OCI-LY7 (cell line): ENCODE measurements at regions not wholly inside any gene's neighbourhood (a gene's known extent, or its start where the extent isn't known, plus 50 kb on each side); places are given as distances from the start of the nearest gene placed in this dataset.

Experiments used
- BruUV-seq: library from RNA; stranded (reverse); fragments of 400-500 nt; replicated peaks from 2 replicates; lab custom pipeline; 2021; lab: Mats Ljungman, UMichigan
- CTCF ChIA-PET: fragments of 300-600 bp; sonication (Branson Sonifier 250); formaldehyde crosslinking; loops from one replicate; lab custom pipeline; 2022; ENCODE audit warnings: antibody characterized with exemption; ENCODE audit not compliant: unreplicated experiment; lab: Charles Lee
- POLR2A ChIA-PET: fragments of 300-600 bp; sonication (Branson Sonifier 250); formaldehyde crosslinking; loops from one replicate; lab custom pipeline; 2022; ENCODE audit warnings: antibody characterized with exemption; lab: Charles Lee
- DNase-seq: peaks from one replicate; pipeline ENCODE4 v3.0.0-alpha.2; 2015; ENCODE audit warnings: low spot score
- H2AFZ ChIP-seq: fragments of 200-600 bp; sonication (generic), shearing (Covaris generic); 2 replicates; pipeline ENCODE4 v1.6.1; 2014; ENCODE audit warnings: mild to moderate bottlenecking, antibody characterized with exemption, low read length, moderate library complexity
- H3K27ac ChIP-seq: fragments of 200-600 bp; sonication (generic); 2 replicates; pipeline ENCODE4 v1.5.1; 2014; ENCODE audit warnings: mixed run types, low read depth, mild to moderate bottlenecking, moderate library complexity, low read length, inconsistent platforms; ENCODE audit not compliant: poor library complexity, severe bottlenecking
- H3K36me3 ChIP-seq: fragments of 200-600 bp; sonication (generic); 2 replicates; pipeline ENCODE4 v1.6.1; 2014; ENCODE audit warnings: mild to moderate bottlenecking, antibody characterized with exemption, low read length, moderate library complexity, mixed read lengths; ENCODE audit not compliant: insufficient read depth
- H3K4me1 ChIP-seq: fragments of 200-600 bp; sonication (generic); 2 replicates; pipeline ENCODE4 v1.5.1; 2014; ENCODE audit warnings: mild to moderate bottlenecking, low read length; ENCODE audit not compliant: insufficient read depth, poor library complexity, severe bottlenecking
- H3K4me2 ChIP-seq: fragments of 200-600 bp; sonication (generic); 2 replicates; pipeline ENCODE4 v1.6.1; 2014; ENCODE audit warnings: mild to moderate bottlenecking, low read length
- H3K4me3 ChIP-seq: fragments of 200-600 bp; sonication (generic); 2 replicates; pipeline ENCODE4 v1.5.1; 2014; ENCODE audit warnings: mild to moderate bottlenecking, low read depth, low read length; ENCODE audit not compliant: poor library complexity, severe bottlenecking
- H3K79me2 ChIP-seq: fragments of 200-600 bp; sonication (generic); 2 replicates; pipeline ENCODE4 v1.6.1; 2016; ENCODE audit warnings: low read depth, mild to moderate bottlenecking, low read length, moderate library complexity, mixed read lengths; ENCODE audit not compliant: insufficient read depth
- H3K9me2 ChIP-seq: fragments of 200-600 bp; sonication (generic); 2 replicates; pipeline ENCODE4 v1.6.1; 2016; ENCODE audit warnings: mild to moderate bottlenecking, low read length, mixed read lengths; ENCODE audit not compliant: insufficient read depth
- H3K9me3 ChIP-seq: fragments of 200-600 bp; sonication (generic); 2 replicates; pipeline ENCODE4 v1.6.1; 2014; ENCODE audit warnings: mild to moderate bottlenecking, mixed run types, low read length, mixed read lengths
- H4K20me1 ChIP-seq: fragments of 200-600 bp; sonication (generic); 2 replicates; pipeline ENCODE4 v1.6.1; 2014; ENCODE audit warnings: mild to moderate bottlenecking, antibody characterized with exemption, low read length, moderate library complexity, mixed read lengths; ENCODE audit not compliant: insufficient read depth
- EZH2phosphoT487 ChIP-seq: fragments of 200-600 bp; sonication (generic); IDR thresholded peaks from 2 replicates; pipeline ENCODE4 v1.6.1; 2018; ENCODE audit warnings: low read depth, borderline replicate concordance, mild to moderate bottlenecking, mixed run types, antibody characterized with exemption, low read length, moderate library complexity, mixed read lengths
- intact Hi-C: fragments of 100-400 bp; cut with micrococcal nuclease; formaldehyde crosslinking; loops from one replicate; pipeline ENCODE4 v1.10.0; 2022; ENCODE audit not compliant: unreplicated experiment
- TF ChIP-seq, protein P1 (sequence below): fragments of 200-600 bp; sonication (generic); conservative IDR thresholded peaks from 2 replicates; pipeline ENCODE4 v1.5.1; 2014; ENCODE audit warnings: mild to moderate bottlenecking, antibody characterized with exemption, low read length, moderate library complexity, mixed read lengths

DNA sequence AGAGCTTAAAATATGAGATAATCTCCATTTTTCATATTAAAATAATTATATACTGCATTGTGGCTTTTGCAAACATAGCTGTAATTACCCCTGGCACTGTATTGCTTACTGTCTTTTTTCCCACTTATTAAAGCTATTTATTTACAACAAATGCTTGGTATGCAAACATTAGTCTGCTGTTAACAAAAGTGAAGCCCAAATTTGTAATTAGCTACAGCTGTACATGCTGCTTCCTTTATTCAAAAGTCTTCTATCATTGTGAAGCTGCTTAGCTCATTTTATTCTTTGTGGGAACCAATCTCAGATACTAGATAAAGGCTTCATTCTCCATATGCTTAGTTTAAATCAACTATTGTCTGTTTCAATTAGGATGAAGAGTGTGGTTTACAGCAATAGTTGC, 425.8 kb upstream of the FOXG1 start:
- ChIA-PET POLR2A (interaction anchor here (0.7 kb wide), 1 partner anchor 17 kb away, joined by 4 read pairs; no protein-coding TSS in a partner anchor), CTCF (no interaction called here)
- intact Hi-C loops = no loop called here
- no peak overlapping the region for H2AFZ ChIP-seq
- no peaks in the 10 kb centered on the region for H4K20me1 ChIP-seq
- no peaks in the 10 kb centered on the region for H3K9me2 ChIP-seq
- no peaks in the 10 kb centered on the region for H3K79me2 ChIP-seq
- H3K4me3 ChIP-seq = no peak overlapping the region
- H3K9me3 ChIP-seq = 0 out of 2 replicates have a peak, but pooled peaks cover 9% of the 10 kb centered on the region
- H3K27ac ChIP-seq = no peak overlapping the region
- H3K36me3 ChIP-seq = no peaks in the 10 kb centered on the region
- no TSS peak for BruUV-seq
- no peak for DNase-seq
- H3K4me1 ChIP-seq = no peaks in the 10 kb centered on the region
- TF ChIP-seq, protein P1, sequence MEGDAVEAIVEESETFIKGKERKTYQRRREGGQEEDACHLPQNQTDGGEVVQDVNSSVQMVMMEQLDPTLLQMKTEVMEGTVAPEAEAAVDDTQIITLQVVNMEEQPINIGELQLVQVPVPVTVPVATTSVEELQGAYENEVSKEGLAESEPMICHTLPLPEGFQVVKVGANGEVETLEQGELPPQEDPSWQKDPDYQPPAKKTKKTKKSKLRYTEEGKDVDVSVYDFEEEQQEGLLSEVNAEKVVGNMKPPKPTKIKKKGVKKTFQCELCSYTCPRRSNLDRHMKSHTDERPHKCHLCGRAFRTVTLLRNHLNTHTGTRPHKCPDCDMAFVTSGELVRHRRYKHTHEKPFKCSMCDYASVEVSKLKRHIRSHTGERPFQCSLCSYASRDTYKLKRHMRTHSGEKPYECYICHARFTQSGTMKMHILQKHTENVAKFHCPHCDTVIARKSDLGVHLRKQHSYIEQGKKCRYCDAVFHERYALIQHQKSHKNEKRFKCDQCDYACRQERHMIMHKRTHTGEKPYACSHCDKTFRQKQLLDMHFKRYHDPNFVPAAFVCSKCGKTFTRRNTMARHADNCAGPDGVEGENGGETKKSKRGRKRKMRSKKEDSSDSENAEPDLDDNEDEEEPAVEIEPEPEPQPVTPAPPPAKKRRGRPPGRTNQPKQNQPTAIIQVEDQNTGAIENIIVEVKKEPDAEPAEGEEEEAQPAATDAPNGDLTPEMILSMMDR = no peak
- no peak for TF ChIP-seq EZH2phosphoT487
- H3K4me2 ChIP-seq = no peak overlapping the region

DNA sequence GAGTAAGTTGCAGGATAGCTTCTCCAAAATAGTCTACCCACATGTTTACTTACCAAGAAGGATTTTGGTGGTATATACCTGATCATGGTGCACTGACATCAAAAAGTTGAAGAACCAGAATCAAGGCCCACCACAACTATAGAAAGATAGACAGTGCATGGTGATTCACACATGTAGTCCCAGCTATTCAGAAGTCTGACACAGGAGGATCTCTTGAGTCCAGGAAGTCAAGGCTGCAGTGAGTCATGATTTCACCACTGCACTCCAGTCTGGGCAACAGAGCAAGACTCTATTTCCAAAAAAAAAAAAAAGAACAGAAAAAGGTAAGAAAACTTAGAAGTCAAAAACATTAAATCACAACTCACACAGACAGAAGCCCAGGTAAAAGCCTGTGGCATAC, 422.2 kb upstream of the FOXG1 start:
- Histone ChIP-seq H3K79me2 (no peaks in the 10 kb centered on the region), H4K20me1 (no peaks in the 10 kb centered on the region), H3K36me3 (no peaks in the 10 kb centered on the region), H2AFZ (no peak overlapping the region), H3K4me1 (no peaks in the 10 kb centered on the region), H3K4me2 (no peak overlapping the region), H3K9me3 (0 out of 2 replicates have a peak, but pooled peaks cover 9% of the 10 kb centered on the region), H3K4me3 (no peak overlapping the region), H3K27ac (no peak overlapping the region), H3K9me2 (no peaks in the 10 kb centered on the region)
- TF ChIP-seq, protein P1 = no peak
- TF ChIP-seq EZH2phosphoT487 = no peak
- intact Hi-C loops = no loop called here
- no peak for DNase-seq
- ChIA-PET CTCF (no interaction called here), POLR2A (no interaction called here)
- no TSS peak for BruUV-seq

DNA sequence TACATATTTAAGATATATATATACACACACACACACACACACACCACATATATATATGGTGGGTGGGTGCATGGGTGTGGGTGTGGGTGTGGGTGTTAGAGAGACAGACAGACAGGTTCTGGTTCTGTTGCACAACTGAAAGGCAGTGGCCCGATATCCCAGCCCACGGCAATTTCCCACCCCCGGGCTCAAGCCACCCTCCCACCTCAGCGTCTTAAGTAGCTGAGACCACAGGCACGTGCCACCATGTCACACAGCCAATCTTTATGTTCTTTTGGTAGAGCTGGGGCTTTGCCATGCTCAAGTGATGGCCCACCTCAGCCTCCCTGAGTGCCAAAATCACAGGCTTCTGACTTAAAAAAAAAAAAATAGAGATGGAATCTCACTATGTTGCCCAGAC, 417.8 kb upstream of the FOXG1 start:
- Histone ChIP-seq H3K9me3 (peaks cover 12% of the 10 kb centered on the region; the same call in 1 of the 2 replicates), H2AFZ (no peak overlapping the region), H3K79me2 (no peaks in the 10 kb centered on the region), H4K20me1 (no peaks in the 10 kb centered on the region), H3K27ac (no peak overlapping the region), H3K4me3 (no peak overlapping the region), H3K4me2 (no peak overlapping the region), H3K36me3 (no peaks in the 10 kb centered on the region), H3K9me2 (no peaks in the 10 kb centered on the region), H3K4me1 (no peaks in the 10 kb centered on the region)
- no TSS peak for BruUV-seq
- intact Hi-C loops = no loop called here
- TF ChIP-seq, protein P1 = no peak
- TF ChIP-seq EZH2phosphoT487 = no peak
- POLR2A ChIA-PET = interaction anchor here (0.6 kb wide), 1 partner anchor 307 kb away, joined by 3 read pairs; no protein-coding TSS in a partner anchor
- no peak for DNase-seq
- CTCF ChIA-PET = no interaction called here
